OCI-LY1 (cell line): ENCODE measurements at regions not wholly inside any gene's neighbourhood (a gene's known extent, or its start where the extent isn't known, plus 50 kb on each side); places are given as distances from the start of the nearest gene placed in this dataset.

ENCODE experiments used
- EZH2 ChIP-seq: fragments of 200-600 bp; sonication (generic), shearing (Covaris generic); IDR thresholded peaks from 2 replicates; pipeline ENCODE4 v1.8.0; 2017; ENCODE audit warnings: borderline replicate concordance, mixed run types, mild to moderate bottlenecking, antibody characterized with exemption, low read length, moderate library complexity, mixed read lengths
- TF ChIP-seq, protein P1 (sequence below): fragments of 200-600 bp; sonication (generic), shearing (Covaris generic); IDR thresholded peaks from 2 replicates; pipeline ENCODE4 v1.5.1; 2017; ENCODE audit warnings: mild to moderate bottlenecking, antibody characterized with exemption, low read length, moderate library complexity, mixed read lengths

DNA sequence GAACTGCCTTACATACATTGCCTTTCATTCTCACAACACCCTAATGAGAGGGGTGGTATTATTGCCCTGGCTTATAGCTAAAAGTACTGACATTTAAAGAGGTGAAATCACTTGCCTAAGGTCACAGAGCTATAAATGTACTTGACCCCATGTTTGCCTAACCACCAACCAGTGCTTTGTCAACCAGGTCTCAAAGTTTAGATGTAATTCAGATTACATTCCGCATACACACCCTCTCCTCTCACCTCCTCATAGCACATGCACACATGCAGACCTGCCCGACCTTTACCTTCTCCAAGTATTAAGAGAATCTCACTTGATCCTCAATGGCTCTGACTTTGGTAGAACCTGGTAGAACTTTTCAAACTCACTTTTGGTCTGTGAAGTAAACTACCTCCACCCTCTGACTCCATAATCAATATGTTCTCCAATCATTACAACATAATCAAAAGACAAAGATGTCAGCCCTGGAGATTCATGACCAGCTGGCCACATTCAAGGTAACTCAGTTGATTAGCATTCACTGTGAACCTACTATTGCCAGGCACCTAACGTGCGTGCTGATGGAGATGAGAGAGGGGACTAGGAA is 63.2 kb upstream of the HES1 start:
- TF ChIP-seq, protein P1, sequence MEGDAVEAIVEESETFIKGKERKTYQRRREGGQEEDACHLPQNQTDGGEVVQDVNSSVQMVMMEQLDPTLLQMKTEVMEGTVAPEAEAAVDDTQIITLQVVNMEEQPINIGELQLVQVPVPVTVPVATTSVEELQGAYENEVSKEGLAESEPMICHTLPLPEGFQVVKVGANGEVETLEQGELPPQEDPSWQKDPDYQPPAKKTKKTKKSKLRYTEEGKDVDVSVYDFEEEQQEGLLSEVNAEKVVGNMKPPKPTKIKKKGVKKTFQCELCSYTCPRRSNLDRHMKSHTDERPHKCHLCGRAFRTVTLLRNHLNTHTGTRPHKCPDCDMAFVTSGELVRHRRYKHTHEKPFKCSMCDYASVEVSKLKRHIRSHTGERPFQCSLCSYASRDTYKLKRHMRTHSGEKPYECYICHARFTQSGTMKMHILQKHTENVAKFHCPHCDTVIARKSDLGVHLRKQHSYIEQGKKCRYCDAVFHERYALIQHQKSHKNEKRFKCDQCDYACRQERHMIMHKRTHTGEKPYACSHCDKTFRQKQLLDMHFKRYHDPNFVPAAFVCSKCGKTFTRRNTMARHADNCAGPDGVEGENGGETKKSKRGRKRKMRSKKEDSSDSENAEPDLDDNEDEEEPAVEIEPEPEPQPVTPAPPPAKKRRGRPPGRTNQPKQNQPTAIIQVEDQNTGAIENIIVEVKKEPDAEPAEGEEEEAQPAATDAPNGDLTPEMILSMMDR = no peak
- no peak for TF ChIP-seq EZH2
